Colonic mucosa (tissue), 4 donors: ENCODE measurements at regions not wholly inside any gene's neighbourhood (a gene's known extent, or its start where the extent isn't known, plus 50 kb on each side); places are given as distances from the start of the nearest gene placed in this dataset.

Experiments used
- DNase-seq: peaks from one replicate; pipeline ENCODE4 v3.0.0-alpha.2; 2020
- H3K27ac ChIP-seq: fragments of 200-600 bp; one replicate; pipeline ENCODE4 v1.8.0; 2021
- H3K27me3 ChIP-seq: fragments of 200-600 bp; one replicate; pipeline ENCODE4 v1.8.0; 2021
- H3K36me3 ChIP-seq: fragments of 200-600 bp; one replicate; pipeline ENCODE4 v1.8.0; 2021
- H3K4me1 ChIP-seq: fragments of 200-600 bp; one replicate; pipeline ENCODE4 v1.8.0; 2021; ENCODE audit warnings: mild to moderate bottlenecking
- H3K4me3 ChIP-seq: fragments of 200-600 bp; one replicate; pipeline ENCODE4 v1.8.0; 2021
- H3K9ac ChIP-seq, 2 donors: one replicate each; pipeline ENCODE4 v1.7.0; 2013; ENCODE audit warnings: control low read depth in 2 of 2, low read depth in 2 of 2, low read length in 2 of 2
- H3K9me3 ChIP-seq: fragments of 200-600 bp; one replicate; pipeline ENCODE4 v1.8.0; 2021
- CTCF ChIP-seq: fragments of 200-600 bp; IDR thresholded peaks from one replicate; pipeline ENCODE4 v1.8.0; 2022; ENCODE audit warnings: antibody characterized with exemption, mild to moderate bottlenecking
- intact Hi-C: fragments of 100-400 bp; cut with DNase I; formaldehyde crosslinking; loops from one replicate; pipeline ENCODE4 v1.14.1; 2022
- donor health status: healthy.
- donor health status: DM: no; HTN: no; CAD: no.
- donor health status: DM: no; HTN: no; CAD: no.

GRCh38 chr1:229162825-229163515, 107.9 kb upstream of the RAB4A start:
- Histone ChIP-seq H3K27ac (no peak overlapping the region), H3K36me3 (no peaks in the 10 kb centered on the region), H3K4me1 (no peaks in the 10 kb centered on the region), H3K27me3 (no peaks in the 10 kb centered on the region), H3K9me3 (no peaks in the 10 kb centered on the region), H3K9ac (no peak overlapping the region), H3K4me3 (no peak overlapping the region)
- no peak for DNase-seq
- TF ChIP-seq CTCF = no peak
- intact Hi-C loops = no loop called here

GRCh38 chr1:229164348-229164747, 106.6 kb upstream of the RAB4A start:
- TF ChIP-seq CTCF = no peak
- intact Hi-C loops = no loop called here
- H3K9ac ChIP-seq = peak overlapping the region in 1 of 2 donors; percentile 42
- no peak overlapping the region for H3K4me3 ChIP-seq
- DNase-seq = peak; percentile 43
- H3K27me3 ChIP-seq = no peaks in the 10 kb centered on the region
- no peaks in the 10 kb centered on the region for H3K9me3 ChIP-seq
- no peaks in the 10 kb centered on the region for H3K36me3 ChIP-seq
- peak overlapping the region; percentile 68 for H3K27ac ChIP-seq
- H3K4me1 ChIP-seq = no peaks in the 10 kb centered on the region

- no peaks in the 10 kb centered on the region for H3K27me3 ChIP-seq
- no peaks in the 10 kb centered on the region for H3K9me3 ChIP-seq
- intact Hi-C loops = no loop called here
- TF ChIP-seq CTCF = no peak
- H3K27ac ChIP-seq = peak overlapping the region; percentile 68
- H3K4me3 ChIP-seq = no peak overlapping the region
- H3K4me1 ChIP-seq = no peaks in the 10 kb centered on the region
- no peaks in the 10 kb centered on the region for H3K36me3 ChIP-seq
- peak; percentile 66 for DNase-seq
- peak overlapping the region in 1 of 2 donors; percentile 42 for H3K9ac ChIP-seq
Observed at GRCh38 chr1:229164836-229165735, 105.8 kb upstream of the RAB4A start.

GRCh38 chr1:229167318-229167717, 103.6 kb upstream of the RAB4A start:
- Histone ChIP-seq H3K9me3 (no peaks in the 10 kb centered on the region), H3K9ac (no peak overlapping the region), H3K4me3 (no peak overlapping the region), H3K36me3 (no peaks in the 10 kb centered on the region), H3K27me3 (no peaks in the 10 kb centered on the region), H3K27ac (no peak overlapping the region), H3K4me1 (no peaks in the 10 kb centered on the region)
- no peak for DNase-seq
- no peak for TF ChIP-seq CTCF
- intact Hi-C loops = no loop called here

DNA sequence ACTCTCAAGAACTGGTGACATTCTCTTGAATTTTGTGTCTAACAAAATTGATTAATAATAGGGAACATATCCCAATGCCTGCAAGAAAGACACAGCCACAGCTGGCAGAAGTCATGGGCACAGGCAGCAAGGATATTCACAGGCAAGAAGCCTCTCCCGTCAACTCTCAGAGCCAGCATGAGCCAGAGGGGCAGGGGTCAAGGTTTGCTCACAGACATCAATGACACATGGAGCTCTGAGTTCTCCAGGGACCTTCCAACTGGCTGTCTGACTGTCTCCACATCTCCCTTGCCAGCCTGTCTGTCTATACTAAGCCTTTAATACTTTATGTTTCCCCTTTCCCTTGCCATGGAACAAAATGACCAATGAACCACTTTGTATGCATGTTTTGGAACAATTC, 101.5 kb upstream of the RAB4A start:
- Histone ChIP-seq H3K36me3 (no peaks in the 10 kb centered on the region), H3K4me3 (no peak overlapping the region), H3K27ac (no peak overlapping the region), H3K9ac (no peak overlapping the region), H3K9me3 (no peaks in the 10 kb centered on the region), H3K27me3 (no peaks in the 10 kb centered on the region), H3K4me1 (no peaks in the 10 kb centered on the region)
- no peak for DNase-seq
- intact Hi-C loops = no loop called here
- no peak for TF ChIP-seq CTCF
